ENCODE measurements at regions not wholly inside any gene's neighbourhood (a gene's known extent, or its start where the extent isn't known, plus 50 kb on each side); places are given as distances from the start of the nearest gene placed in this dataset.

- no peak for TF ChIP-seq CTCF (IDR thresholded peaks at IDR 0.05; ENCODE audit: low read length, missing control alignments)
- no peak overlapping the region for H3K4me3 ChIP-seq (replicated peaks; ENCODE audit: low read depth, low read length)
- DNase-seq (ENCODE audit: low read depth): no peak
Measured at GRCh38 chr6:85068221-85068620, 303.8 kb upstream of the TBX18 start.

GRCh38 chr6:85066266-85066665 lies 301.9 kb upstream of the TBX18 start:
- no peak for DNase-seq (ENCODE audit: low read depth)

DNA sequence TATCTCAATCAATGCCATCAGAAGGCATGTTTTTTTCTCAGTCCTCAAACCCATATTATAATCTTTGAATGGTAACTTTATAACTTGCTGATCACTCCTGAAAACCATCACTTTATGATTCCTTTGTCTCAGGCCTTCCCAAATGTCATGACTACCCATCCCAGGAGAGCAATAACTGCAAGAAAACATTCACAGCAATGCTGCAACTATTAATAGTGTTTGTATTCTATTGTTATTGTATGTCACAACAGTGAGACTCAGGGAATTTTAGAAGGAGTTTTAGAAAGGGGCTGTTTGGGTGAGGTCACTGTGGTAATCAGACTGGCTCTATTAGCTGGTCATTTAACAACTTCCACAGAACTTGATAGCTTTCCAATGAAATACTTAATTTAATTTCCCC lies 301.4 kb upstream of the TBX18 start:
- TF ChIP-seq CTCF (IDR thresholded peaks at IDR 0.05; ENCODE audit: low read length, missing control alignments): no peak
- peak; percentile 41 for DNase-seq (ENCODE audit: low read depth)
- no peak overlapping the region for H3K4me3 ChIP-seq (replicated peaks; ENCODE audit: low read depth, low read length)

More at GRCh38 chr6:85066266-85066665, 301.9 kb upstream of the TBX18 start:
- no peak for TF ChIP-seq CTCF (IDR thresholded peaks at IDR 0.05; ENCODE audit: low read length, missing control alignments)
- H3K4me3 ChIP-seq (replicated peaks; ENCODE audit: low read depth, low read length): no peak overlapping the region

GRCh38 chr6:85063611-85064010 lies 299.2 kb upstream of the TBX18 start:
- no peak for DNase-seq (ENCODE audit: low read depth)
- no peak overlapping the region for H3K4me3 ChIP-seq (replicated peaks; ENCODE audit: low read depth, low read length)
- TF ChIP-seq CTCF (IDR thresholded peaks at IDR 0.05; ENCODE audit: low read length, missing control alignments): no peak

DNA sequence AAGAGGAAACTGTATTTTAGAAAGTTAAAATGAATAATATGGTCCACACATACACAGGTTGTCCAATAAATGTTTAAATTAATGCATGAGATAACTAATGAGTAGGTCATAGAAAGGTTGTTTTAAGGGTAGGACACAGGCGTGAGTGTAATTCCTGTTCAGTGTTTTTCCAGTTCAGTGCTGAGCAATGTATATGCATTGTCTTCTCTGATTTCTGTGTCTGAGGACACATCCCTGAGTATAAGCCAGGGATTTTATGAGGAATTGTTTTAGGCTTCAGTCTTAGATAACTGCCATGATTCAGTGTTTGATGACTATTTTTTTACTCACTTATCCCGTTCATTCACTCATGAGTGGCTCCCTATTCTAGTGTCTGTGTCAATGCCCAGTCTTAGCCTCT lies 298.5 kb upstream of the TBX18 start:
- no peak for DNase-seq (ENCODE audit: low read depth)
- TF ChIP-seq CTCF (IDR thresholded peaks at IDR 0.05; ENCODE audit: low read length, missing control alignments): no peak

GRCh38 chr6:85058806-85059205 lies 294.4 kb upstream of the TBX18 start:
- no peak overlapping the region for H3K4me3 ChIP-seq (replicated peaks; ENCODE audit: low read depth, low read length)
- peak; percentile 73 for DNase-seq (ENCODE audit: low read depth)
- TF ChIP-seq CTCF (IDR thresholded peaks at IDR 0.05; ENCODE audit: low read length, missing control alignments): no peak

More for the DNA sequence above, 298.5 kb upstream of the TBX18 start:
- no peak overlapping the region for H3K4me3 ChIP-seq (replicated peaks; ENCODE audit: low read depth, low read length)

DNA sequence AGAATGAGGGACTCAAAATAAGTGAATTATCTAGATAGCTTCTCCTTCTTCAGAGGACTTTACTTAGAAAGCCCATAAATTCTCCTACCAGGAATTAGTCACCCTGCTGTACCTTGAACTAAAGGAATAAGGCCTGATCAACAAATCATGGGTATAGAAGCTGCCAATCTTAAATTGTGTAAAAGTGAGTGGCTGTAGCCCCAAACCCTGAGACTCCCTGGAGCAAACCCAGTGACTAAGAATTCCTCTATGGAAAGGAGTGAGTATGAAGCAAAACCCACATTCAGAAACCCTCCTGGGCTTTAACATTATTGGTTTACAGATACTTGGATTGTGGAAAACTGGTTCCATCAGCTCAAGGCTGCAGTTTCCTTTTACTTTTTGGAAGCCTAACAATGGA lies 285.8 kb upstream of the TBX18 start:
- no peak for DNase-seq (ENCODE audit: low read depth)
- no peak for TF ChIP-seq CTCF (IDR thresholded peaks at IDR 0.05; ENCODE audit: low read length, missing control alignments)
- no peak overlapping the region for H3K4me3 ChIP-seq (replicated peaks; ENCODE audit: low read depth, low read length)

All from fibroblast of pulmonary artery (primary cell).